Esophagus squamous epithelium (tissue), 5 donors: ENCODE measurements at regions not wholly inside any gene's neighbourhood (a gene's known extent, or its start where the extent isn't known, plus 50 kb on each side); places are given as distances from the start of the nearest gene placed in this dataset.
"Not testable (repeated sequence)": the region's sequence is repeated elsewhere in the genome, so short reads cannot be mapped to it uniquely, and the experiment has no call there.

Source experiments
- DNase-seq: peaks from one replicate; lab custom pipeline; 2025; lab: John Stamatoyannopoulos, UW
- H3K27ac ChIP-seq, 4 donors: fragments of 200-600 bp; sonication (generic); one replicate each; pipeline ENCODE4 v1.5.1; 2016 to 2019; ENCODE audit warnings: mild to moderate bottlenecking in 1 of 4
- H3K27me3 ChIP-seq, 4 donors: fragments of 200-600 bp; sonication (generic); 1 replicate in 3 of 4; 2 replicates in 1 of 4; pipeline versions ENCODE4 v1.5.1 to v1.6.0; 2017 to 2021; ENCODE audit warnings: antibody characterized with exemption in 1 of 4
- H3K36me3 ChIP-seq, 3 donors: fragments of 200-600 bp; sonication (generic); one replicate each; pipeline ENCODE4 v1.5.1; 2016 to 2019
- H3K4me1 ChIP-seq, 3 donors: fragments of 200-600 bp; sonication (generic); one replicate each; pipeline ENCODE4 v1.5.1; 2017 to 2019
- H3K4me3 ChIP-seq, 4 donors: fragments of 200-600 bp; sonication (generic); 1 replicate in 3 of 4; 2 replicates in 1 of 4; pipeline ENCODE4 v1.5.1; 2016 to 2019; ENCODE audit warnings: mild to moderate bottlenecking in 2 of 4, moderate library complexity in 1 of 4
- H3K9me3 ChIP-seq, 3 donors: fragments of 200-600 bp; sonication (generic); one replicate each; pipeline ENCODE4 v1.5.1; 2016 to 2019
- POLR2A ChIP-seq, 4 donors: fragments of 450-650 bp; IDR thresholded peaks; one replicate each; pipeline ENCODE4 v1.6.1; 2017; ENCODE audit warnings: antibody characterized with exemption in 4 of 4, mild to moderate bottlenecking in 4 of 4, moderate library complexity in 3 of 4
- WGBS, 2 donors: methylation state at CpG; one replicate each; pipeline ENCODE4 v1.1.5; 2018; 5-methylcytosine and 5-hydroxymethylcytosine counted together
- intact Hi-C: fragments of 100-400 bp; cut with DNase I; formaldehyde crosslinking; loops from one replicate; pipeline ENCODE4 v1.15.0; 2022
- TF ChIP-seq, protein P1 (sequence below), 6 experiments: fragments of 450-650 bp in 4 of 6; fragments of 200-600 bp in 2 of 6; sonication (generic) in 2 of 6; IDR thresholded peaks; one replicate each; pipeline ENCODE4 v1.5.1; 2016 to 2019; ENCODE audit warnings: antibody characterized with exemption in 6 of 6, mild to moderate bottlenecking in 4 of 6, moderate library complexity in 4 of 6
- donor health status: DM: yes; HTN: yes; CAD: no.

DNA sequence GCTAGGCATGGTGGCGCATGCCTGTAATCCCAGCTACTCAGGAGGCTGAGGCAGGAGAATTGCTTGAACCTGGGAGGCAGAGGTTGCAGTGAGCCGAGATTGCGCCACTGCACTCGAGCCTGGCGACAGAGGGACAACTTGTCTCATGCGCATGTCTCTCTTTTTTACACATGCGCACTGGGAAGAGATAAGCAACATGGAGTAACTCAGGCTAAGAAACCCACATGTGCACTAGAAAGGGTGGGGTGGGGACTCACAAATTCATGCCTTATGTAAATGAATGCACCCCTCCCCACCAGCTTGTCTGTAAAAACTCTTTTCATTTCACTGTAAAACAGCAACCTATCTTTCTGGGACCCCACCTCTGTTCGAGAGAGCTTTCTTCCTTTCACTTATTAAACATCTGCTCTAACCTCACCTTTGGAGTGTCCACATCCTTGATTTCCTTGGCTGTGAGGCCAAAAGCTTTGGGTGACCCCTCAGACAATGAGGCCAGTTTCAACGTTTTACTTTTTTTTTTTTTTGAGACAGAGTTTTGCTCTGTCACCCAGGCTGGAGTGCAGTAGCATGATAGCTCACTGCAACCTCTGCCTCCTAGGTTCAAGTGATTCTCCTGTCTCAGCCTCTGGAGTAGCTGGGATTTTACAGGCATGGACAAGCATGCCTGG lies 91.6 kb upstream of the RMP24 start:
- 77 to 85% methylated on average over 9 of the region's 9 CpGs for WGBS, 2 donors
- no peak overlapping the region for H3K27ac ChIP-seq
- no peak for DNase-seq
- no peaks in the 10 kb centered on the region for H3K9me3 ChIP-seq
- peaks cover 0 to 16% (median 3%) of the 10 kb centered on the region in 3 donors for H3K4me1 ChIP-seq
- H3K27me3 ChIP-seq = no peaks in the 10 kb centered on the region
- TF ChIP-seq, protein P1, sequence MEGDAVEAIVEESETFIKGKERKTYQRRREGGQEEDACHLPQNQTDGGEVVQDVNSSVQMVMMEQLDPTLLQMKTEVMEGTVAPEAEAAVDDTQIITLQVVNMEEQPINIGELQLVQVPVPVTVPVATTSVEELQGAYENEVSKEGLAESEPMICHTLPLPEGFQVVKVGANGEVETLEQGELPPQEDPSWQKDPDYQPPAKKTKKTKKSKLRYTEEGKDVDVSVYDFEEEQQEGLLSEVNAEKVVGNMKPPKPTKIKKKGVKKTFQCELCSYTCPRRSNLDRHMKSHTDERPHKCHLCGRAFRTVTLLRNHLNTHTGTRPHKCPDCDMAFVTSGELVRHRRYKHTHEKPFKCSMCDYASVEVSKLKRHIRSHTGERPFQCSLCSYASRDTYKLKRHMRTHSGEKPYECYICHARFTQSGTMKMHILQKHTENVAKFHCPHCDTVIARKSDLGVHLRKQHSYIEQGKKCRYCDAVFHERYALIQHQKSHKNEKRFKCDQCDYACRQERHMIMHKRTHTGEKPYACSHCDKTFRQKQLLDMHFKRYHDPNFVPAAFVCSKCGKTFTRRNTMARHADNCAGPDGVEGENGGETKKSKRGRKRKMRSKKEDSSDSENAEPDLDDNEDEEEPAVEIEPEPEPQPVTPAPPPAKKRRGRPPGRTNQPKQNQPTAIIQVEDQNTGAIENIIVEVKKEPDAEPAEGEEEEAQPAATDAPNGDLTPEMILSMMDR (IDR thresholded peaks at IDR 0.05) = no peak
- no peak for TF ChIP-seq POLR2A (IDR thresholded peaks at IDR 0.05)
- H3K4me3 ChIP-seq = no peak overlapping the region
- no peaks in the 10 kb centered on the region for H3K36me3 ChIP-seq
- intact Hi-C loops = no loop called here

DNA sequence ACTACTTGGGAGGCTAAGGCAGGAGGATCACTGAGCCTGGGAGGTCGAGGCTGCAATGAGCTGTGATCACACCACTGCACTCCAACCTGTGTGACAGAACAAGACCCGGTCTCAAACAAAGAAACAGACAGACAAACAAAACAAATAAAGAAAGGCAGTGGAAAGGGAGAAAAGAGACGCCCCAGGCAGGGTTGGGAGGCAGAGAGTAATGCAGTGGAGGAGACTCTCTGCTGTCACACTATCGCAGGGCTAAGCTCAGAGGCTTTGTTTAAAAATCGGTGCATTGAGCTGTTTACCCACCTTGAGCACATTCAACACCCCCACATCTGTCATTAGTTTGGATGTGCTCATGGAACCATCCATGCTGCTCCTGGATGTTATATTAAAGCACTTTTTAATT lies 84.2 kb upstream of the RMP24 start:
- Histone ChIP-seq H3K9me3 (peaks cover 0 to 9% (median 0%) of the 10 kb centered on the region in 3 donors), H3K27ac (no peak overlapping the region), H3K36me3 (no peaks in the 10 kb centered on the region), H3K27me3 (no peaks in the 10 kb centered on the region), H3K4me1 (no peaks in the 10 kb centered on the region), H3K4me3 (no peak overlapping the region)
- intact Hi-C loops = no loop called here
- 30 to 40% methylated on average over 5 of the region's 5 CpGs for WGBS, 2 donors
- DNase-seq = no peak
- TF ChIP-seq, protein P1 (IDR thresholded peaks at IDR 0.05) = no peak
- TF ChIP-seq POLR2A (IDR thresholded peaks at IDR 0.05) = no peak

- H3K4me3 ChIP-seq = no peak overlapping the region
- no peak for TF ChIP-seq POLR2A (IDR thresholded peaks at IDR 0.05)
- TF ChIP-seq, protein P1 (IDR thresholded peaks at IDR 0.05) = no peak
- WGBS, 2 donors = 87 to 89% methylated on average over 1 of the region's 1 CpG
- H3K27me3 ChIP-seq = no peaks in the 10 kb centered on the region
- H3K9me3 ChIP-seq = peaks cover 0 to 9% (median 0%) of the 10 kb centered on the region in 3 donors
- no peak overlapping the region for H3K27ac ChIP-seq
- no peak for DNase-seq
- no peaks in the 10 kb centered on the region for H3K4me1 ChIP-seq
- intact Hi-C loops = no loop called here
- H3K36me3 ChIP-seq = no peaks in the 10 kb centered on the region
These were observed 82.8 kb upstream of the RMP24 start for GRCh38 chr18:35889677-35890076.

DNA sequence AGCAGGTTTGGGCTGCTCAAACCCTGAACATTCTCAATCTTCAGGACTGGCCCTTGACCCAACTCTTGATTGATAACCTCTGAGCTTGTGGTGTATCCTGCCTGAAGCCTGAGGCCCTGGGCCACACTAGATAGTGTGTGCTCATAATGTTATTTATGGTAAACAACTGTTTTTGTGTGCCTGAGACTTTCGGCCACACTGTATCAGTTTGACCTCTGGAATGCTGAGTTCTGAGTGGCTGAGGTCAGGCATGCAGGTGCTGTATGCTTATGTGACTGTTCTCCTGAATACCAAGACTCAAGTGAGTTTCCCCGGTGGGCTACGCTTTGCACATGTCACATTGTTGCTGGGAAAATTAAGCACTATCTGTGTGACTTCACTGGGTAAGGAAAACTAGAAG lies 82.2 kb upstream of the RMP24 start:
- no peaks in the 10 kb centered on the region for H3K36me3 ChIP-seq
- 41 to 69% methylated on average over 3 of the region's 3 CpGs for WGBS, 2 donors
- no peaks in the 10 kb centered on the region for H3K4me1 ChIP-seq
- no peaks in the 10 kb centered on the region for H3K27me3 ChIP-seq
- intact Hi-C loops = no loop called here
- H3K9me3 ChIP-seq = peaks cover 0 to 9% (median 0%) of the 10 kb centered on the region in 3 donors
- TF ChIP-seq, protein P1 (IDR thresholded peaks at IDR 0.05) = no peak
- TF ChIP-seq POLR2A (IDR thresholded peaks at IDR 0.05) = no peak
- no peak overlapping the region for H3K27ac ChIP-seq
- DNase-seq = no peak
- H3K4me3 ChIP-seq = no peak overlapping the region

DNA sequence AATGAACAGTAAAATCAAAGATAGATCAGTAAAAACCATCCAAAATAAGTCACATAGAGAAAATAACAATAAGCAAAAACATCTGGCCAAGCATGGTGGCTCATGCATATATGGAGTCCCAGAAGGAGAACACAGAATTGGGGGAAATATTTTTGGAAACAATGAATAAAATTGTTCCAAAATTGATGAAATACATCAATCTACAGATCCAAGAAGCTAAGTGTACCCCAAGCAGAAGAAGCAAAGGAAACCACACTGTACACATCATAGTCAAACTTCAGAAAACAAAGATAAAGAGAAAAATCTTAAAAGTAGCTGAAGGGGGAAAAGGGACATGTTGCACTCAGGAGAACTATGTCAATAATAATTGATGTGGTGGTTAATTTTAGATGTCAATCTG lies 80.4 kb upstream of the RMP24 start:
- TF ChIP-seq POLR2A (IDR thresholded peaks at IDR 0.05) = no peak
- Histone ChIP-seq H3K9me3 (peaks cover 0 to 9% (median 0%) of the 10 kb centered on the region in 3 donors), H3K27me3 (no peaks in the 10 kb centered on the region), H3K4me1 (no peaks in the 10 kb centered on the region), H3K4me3 (no peak overlapping the region), H3K36me3 (no peaks in the 10 kb centered on the region), H3K27ac (no peak overlapping the region)
- DNase-seq = no peak
- intact Hi-C loops = no loop called here

DNA sequence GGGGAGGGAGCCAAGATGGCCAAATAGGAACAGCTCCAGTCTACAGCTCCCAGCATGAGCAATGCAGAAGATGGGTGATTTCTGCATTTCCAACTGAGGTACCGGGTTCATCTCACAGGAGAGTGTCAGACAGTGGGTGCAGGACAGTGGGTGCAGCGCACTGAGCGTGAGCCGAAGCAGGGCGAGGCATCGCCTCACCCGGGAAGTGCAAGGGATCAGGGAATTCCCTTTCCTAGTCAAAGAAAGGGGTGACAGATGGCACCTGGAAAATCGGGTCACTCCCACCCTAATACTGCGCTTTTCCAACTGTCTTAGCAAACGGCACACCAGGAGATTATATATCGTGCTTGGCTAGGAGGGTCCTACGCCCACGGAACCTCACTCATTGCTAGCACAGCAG lies 75.0 kb upstream of the RMP24 start:
- WGBS, 2 donors = 93 to 99% methylated on average over 3 to 10 of the region's 13 CpGs
- H3K4me1 ChIP-seq, DNase-seq, H3K4me3 ChIP-seq, H3K36me3 ChIP-seq, H3K9me3 ChIP-seq, H3K27ac ChIP-seq, H3K27me3 ChIP-seq, intact Hi-C loops: not testable (repeated sequence)
